NCI-H2196 treated with DMSO at 0.1 percent for 48 hours (cell line): ENCODE measurements at regions not wholly inside any gene's neighbourhood (a gene's known extent, or its start where the extent isn't known, plus 50 kb on each side); places are given as distances from the start of the nearest gene placed in this dataset.
A peak's percentile ranks its signal among the peaks of the same experiment; 100 is the strongest.

Experiments used
- DNase-seq: peaks from one replicate; lab custom pipeline; 2025; ENCODE audit not compliant: unreplicated experiment; lab: John Stamatoyannopoulos, UW

DNA sequence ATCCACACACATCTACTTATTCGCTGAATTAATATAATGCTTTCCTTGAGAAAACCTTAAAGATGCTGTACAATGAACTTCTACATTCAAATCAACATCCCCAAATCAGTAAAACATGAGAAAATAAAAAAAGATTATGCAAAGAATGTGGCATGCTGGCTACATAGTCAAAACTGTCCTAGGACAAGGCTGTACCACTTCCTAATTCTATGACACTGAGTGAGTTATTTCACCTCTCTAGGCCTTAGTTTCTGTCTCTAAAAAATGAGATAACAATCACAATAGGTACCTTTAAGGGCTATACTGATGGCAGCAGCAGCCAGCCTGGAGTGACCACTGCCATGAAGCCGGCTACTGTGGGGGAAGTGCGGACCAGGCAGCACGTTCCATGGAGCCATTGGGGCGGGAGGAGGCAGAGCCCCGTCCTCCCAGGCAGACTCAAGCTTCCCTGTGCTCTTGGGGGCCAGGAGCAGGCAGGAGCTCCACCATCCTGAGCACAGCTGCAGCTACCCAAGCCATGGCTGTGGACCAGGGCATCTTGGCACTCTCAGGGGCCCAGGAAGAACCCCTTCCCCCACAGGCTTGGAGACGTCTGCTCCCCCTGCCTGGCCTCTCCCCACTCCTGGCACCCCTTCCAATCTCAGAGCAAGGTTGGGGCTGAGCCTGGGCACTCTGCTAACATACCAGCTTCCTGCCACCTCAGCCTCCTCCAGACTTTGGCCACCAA lies 110.2 kb downstream of the ELAPOR2 start:
- no peak for DNase-seq

DNA sequence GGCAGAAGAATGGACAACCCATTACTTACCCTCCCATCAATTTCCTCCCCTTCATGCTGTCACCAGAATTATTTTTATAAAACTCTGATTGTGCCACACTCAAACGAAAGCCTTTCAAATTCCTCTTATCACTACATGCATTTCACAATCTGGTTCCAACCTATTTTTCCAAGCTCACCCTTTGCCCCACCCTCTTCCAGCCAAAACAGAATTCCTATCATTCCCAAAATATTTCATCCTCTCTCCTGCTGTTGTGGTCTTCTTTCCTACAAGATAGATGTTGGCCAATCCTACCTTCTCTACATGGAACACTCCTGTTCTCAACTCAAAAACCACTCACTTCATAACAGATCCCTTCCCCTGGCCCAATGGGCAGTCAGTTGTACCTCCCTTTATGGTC lies 111.5 kb downstream of the ELAPOR2 start:
- no peak for DNase-seq

DNA sequence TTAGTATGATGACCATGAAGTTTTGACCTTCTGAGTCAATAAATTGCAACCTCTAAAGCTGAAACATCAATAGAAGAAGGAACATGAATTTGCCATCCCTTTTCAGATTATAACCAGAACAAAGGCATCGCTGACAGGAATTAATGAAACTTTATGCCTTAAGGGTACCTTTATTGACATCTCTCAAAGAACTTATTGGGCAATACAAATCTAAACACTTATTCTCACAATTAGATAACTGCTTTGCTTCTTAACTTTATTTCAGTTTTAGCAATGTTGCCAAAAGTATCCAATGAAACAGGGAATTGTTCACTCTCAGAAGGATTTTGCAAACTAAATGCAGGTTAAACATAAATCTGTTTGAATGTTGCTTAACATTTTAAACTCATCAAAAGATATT lies 116.0 kb downstream of the ELAPOR2 start:
- no peak for DNase-seq

DNA sequence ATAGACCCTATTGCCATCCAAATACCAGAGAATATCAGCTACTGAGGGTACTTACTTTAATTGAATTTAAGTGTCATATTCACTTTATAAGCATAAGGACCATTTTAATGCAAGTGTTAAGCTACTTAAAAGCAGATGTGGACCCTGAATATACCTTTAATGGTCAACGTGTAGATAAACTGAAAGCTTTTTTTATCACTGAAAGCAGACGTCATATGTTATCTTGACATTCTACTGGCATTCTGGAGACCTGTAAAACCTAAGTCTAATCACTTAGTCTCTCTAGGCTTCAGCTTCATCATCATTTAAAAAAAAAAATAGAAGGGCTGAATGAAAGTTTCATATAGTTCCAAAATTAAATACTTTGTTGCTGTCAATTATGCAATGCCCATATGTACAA lies 116.5 kb downstream of the ELAPOR2 start:
- no peak for DNase-seq

DNA sequence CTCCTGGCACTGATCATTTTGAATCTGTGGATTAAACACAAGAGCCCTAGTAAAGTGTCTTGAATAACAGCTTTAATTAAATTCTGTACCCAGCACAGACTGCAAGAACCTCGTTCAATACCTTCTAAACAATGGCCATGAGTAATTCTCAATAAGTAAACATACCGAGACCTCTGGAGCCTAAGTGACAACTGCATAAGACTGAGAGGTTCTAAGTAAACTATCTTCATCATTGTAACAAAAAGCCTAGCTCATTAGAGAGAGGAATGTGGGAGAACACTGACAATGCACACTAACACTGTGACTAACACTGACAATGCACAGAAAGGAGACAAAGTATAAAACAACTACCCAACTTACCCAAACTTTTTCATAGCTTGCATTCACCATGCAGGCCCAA lies 117.4 kb downstream of the ELAPOR2 start:
- no peak for DNase-seq

DNA sequence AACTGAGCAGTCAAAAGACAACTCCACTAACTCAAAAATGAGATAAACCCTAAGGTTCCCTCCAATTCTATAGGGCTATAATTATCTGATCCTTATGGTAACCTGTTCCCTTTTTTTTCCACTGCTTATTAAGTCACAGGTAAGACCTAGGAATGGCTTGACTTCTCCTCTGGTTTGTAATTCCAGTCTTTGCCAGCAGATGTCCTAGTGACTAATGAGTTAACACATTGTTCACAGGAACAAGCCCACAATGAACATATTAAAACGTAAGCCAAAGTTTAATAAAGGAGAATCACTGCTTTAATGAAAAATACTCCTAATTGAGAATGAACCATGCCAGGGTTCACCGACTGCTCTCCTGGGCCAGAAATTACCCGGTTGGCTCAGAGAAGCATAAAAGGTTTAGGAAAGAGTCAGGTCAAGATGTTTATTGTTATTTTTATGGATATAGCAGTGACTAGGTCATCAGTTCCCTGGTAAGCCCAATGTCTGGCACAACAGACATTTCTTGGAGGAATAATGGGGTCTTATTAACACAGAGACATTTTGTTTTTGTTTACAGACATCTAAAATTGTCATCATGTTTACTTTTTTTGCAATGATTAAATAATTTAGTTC lies 120.1 kb downstream of the ELAPOR2 start:
- DNase-seq, result peak; percentile 25

DNA sequence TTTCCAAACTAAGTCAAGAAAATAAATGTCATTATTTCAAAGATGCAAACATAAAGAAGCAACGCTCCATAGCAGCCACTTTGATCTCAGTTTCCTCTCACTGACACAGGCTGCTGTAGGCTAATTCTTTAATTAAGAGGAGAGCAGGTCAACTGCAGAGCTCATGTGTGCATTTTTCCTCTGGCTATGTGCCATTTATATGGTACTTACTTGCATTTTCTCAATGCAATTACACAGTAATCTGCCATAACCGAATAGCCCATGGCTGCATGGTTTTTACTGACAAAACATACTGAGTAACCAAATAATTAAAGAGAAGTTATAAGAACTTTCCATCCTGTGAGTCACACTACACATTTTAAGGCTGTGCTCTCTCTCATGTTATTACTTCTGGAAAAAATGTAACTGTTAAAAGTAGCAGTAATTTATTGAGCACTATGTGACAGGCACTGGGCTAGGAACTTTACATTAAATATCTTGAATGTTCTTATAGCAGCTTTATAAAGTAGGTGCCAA lies 122.0 kb downstream of the ELAPOR2 start:
- no peak for DNase-seq

DNA sequence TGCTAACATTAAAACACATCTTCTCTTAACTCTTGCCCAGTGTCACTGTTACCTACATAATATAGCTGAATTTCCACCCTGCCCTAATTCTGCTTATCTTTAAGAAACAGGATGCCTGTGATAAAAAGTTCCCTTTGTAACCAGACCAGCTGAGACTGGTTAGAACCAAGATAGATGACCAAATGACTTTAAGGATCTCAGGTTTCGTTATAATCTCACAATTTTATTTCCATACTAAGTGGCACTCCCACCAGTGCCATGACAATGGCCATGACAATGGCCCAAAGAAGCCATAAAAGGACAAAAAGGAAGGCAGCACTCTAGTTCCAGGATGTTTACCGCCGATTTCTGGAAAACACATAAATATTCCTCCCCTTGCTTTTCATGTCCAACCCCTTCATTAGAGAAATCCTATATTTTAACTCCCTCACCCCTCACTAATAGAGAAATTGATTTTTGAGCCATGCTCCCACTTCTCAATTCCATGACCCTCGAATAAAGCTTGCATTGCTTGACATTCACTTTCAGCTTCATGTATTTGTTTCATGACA lies 126.1 kb downstream of the ELAPOR2 start:
- DNase-seq, result no peak

DNA sequence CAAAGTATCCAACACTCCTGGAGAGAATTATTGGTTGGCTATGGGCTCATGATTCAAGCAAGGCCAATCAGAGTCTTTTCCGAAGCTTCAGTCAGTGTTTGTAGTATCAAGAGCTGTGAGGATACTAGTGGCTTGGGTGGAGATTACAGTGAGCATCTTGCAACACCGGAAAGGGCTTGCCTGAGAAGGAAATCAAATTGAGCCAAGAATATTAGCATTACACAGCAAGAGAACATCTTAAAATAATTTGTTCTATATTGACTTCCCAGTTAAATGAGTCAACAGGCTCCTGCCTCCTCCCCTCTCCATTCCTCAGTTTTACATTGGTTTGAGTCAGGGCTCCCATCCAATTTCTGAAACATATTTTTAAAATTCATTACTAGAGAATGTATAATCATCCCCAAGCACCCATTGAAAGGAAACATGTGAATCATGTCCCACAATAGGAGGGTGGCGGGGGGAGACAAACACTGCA lies 127.4 kb downstream of the ELAPOR2 start:
- DNase-seq, result no peak

DNA sequence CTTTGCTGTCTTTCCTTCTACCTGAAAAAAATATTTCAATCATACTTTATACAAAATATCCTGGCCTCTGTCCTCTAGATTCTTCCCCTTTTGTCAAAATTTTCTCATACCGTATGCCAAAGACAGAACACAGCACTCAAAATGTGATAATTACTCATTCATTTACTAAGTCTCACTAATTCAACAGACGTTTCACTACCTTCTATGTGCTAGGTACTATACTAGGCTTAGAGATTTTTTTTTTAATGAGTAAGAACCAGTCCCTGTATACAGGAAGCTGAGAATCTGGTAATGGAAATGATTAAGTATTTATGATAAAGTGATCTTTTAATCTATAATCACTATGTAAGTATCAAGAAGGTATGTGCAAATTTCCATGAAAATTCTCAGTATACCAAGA lies 128.0 kb downstream of the ELAPOR2 start:
- DNase-seq, result no peak

DNA sequence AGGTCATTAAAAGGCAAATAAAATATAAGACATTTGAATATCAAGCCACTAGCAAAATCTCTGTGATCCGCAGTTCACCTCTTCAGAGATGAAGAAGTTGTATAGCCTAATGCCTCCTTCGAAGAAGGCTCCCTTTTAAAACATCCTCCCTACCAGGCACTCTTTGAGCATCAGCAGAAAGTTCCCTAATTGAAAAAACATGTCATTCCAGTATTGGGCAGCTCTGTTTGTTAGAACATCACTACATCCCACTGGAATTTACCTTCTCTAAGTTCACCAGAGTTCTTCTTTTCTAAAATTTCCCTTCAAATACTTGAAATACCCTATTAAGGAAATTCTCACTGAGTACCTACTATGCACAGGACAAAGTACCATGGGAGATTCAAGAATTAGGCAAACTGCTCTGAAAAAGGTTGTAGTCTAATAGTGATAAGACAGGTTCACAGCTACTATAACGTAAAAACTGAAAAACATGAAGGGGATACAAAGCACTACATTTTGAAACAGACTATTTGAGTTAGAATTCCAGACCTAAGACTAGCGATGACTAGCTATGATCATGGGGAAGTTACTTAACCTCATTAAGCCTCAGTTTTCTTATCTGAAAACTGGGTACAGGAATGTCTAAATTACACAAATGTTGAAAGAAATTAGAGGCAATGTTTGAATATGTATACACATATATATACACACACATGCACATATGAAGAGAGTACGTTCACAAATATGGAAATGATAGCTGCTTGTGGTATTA lies 128.7 kb downstream of the ELAPOR2 start:
- DNase-seq, result no peak

DNA sequence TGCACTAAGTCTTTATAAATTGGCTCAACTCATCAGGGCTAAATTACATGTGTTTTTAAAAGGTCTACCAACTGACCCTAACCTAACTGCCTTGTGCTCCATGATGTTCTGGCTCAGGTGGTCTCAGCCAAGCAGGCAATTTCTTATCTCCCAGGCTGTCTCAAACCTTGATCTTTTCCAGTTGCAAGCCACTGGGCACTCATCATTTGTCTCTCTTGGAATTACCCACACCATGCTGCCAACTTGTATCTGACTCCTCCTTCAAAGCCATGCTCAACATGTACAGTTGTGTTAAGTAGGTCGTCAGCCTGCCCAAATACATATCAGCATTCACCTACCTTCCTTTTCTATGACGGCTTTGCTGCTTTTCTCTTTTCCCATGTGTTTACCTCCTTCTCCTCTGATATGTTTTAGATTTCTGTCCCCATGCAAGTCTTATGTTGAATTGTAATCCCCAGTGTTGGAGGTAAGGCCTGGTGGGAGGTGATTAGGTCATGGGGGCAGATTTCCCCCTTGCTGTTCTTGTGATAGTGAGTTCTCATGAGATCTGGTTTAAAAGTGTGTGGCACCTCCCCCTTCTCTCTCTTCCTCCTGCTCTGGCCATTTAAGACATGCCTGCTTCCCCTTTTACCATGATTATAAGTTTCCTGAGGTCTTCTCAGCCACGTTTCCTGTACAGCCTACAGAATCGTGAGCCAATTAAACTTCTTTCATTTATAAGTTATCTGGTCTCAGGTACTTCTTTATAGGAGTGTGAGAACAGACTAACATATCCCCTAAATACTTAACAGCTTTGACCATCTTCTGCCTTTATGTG lies 130.0 kb downstream of the ELAPOR2 start:
- DNase-seq, result no peak

DNA sequence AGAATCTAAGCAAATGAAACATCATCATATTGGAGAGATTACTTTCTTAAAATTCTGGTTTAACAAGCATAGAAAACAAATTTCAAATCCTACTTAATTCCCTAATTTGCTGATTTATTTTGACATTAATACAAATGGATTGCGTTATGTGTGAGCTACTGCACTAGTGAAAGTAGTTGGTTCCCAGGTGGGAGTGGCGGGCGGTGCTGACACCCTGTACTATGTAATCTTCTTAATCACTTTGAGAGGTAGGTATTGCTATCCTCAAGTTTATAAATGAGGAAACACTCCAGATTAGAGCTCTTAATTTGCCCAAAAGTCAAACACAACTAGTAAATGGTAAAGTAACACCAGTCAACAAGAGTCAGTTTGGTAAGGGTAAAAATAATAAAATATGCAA lies 131.1 kb downstream of the ELAPOR2 start:
- DNase-seq, result no peak

DNA sequence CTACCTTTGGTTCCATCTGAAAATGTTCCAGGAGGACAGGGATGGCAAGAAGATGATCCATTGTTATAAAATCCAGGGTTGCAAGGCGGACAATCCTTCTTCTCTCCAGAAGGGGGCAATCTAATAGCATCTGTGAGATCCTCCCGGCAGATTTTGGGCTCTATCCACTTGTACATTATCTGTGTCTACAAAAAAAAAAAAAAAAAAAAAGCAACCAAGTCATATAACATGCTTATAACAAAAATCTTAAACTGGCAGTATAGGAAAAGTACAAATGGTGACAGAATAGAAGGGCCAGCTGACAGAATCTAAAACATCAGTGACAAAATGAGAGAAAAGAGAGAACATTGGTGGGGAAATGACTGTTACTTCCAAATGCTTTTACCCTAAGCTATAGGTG lies 132.7 kb downstream of the ELAPOR2 start:
- peak; percentile 32 for DNase-seq

DNA sequence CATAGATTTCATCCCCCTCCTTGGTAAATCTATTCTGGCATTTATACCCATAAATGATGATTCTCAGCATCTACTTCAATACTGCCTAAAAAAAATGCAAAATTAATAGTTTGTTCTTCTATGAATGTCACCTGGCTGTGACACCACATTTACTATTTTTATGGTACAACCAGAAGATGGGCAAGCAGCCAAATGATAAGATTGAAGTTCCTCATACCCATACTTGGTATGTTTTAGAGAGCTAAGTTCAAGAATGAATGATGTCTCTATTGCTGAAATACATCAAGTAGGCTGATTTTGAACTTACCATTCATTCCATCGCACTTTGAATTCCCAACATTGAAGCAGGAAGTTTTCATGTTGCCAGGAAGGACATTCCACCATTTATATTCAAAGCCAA lies 134.2 kb downstream of the ELAPOR2 start:
- no peak for DNase-seq

DNA sequence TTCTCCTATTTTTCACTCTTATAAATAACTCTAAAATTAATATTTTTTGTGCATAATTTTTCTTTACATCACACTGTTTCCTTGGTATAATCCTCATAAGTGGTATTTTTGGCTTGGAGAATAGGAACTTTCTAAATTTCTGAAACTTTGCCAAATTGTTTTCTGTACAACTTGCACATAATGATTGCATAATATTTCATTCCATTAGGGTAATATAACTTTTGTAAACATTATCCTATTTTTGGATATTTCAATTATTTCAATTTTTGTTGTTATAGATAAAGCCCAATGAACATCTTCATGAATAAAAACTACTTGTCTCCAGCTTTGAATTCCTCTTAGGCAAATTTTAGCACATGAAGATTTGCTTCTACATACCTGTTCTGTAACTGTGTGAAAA lies 135.9 kb downstream of the ELAPOR2 start:
- no peak for DNase-seq

DNA sequence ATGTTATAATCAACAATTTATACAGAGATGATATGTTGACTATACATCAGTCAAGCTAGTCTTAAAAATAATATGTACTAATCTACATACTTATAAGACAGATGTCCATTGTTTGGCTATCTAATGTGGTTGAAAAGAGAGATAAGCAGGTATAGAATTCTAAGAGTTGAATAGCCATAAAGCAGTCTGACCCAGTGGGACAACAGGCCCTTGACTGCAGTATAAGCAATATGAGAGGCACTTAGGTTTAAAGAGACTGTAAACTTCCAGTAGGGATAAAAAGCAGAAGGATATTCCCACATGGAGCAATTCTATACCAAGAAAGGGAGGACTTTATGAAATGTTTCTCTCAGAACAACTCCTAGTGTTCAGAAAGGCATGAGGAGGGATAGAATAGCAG lies 139.3 kb downstream of the ELAPOR2 start:
- DNase-seq, result no peak

DNA sequence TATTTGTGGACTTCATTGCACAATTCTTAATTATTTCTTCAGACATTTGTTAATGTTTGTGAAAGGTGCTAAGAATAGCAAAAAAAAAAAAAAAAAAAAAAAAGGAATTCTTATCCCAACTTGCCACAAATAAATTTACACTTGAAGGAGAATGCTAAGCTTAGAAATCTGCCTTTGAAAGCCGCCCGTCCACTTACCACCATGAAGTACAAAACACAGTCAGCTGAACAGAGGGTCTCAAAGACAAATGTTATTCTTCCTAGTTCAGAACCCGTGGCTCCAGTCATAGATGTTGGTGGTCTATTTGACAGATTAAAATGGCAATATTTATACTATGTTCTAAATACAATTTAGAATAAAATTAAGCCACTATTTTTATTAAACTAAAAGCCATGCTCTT lies 141.2 kb downstream of the ELAPOR2 start:
- DNase-seq, result no peak

DNA sequence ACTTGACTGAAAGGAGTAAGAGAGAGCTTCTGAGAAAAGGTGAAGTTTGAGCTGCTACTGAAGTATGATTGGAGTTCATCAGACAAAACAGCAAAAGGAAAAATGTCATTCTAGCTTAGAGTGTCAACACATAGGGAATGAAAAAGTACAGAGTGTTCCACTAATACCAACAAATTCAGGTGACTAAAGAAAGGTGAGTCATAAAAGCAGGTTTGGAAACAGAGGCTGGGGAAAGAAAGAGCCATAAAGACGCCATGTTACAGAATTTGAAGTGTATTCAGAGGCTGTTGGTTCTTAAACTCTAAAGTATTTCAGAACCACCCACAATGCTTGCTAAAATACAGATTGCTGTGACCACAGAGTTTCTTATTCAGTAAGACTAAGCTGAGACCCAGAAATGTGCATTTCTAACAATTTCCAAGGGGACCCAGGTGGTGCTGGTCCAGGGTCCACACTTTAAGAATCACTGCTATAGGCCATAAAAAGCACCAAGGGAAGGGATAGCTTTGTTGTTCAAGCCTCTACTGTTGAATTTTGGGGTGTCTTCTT lies 143.1 kb downstream of the ELAPOR2 start:
- DNase-seq, result no peak

DNA sequence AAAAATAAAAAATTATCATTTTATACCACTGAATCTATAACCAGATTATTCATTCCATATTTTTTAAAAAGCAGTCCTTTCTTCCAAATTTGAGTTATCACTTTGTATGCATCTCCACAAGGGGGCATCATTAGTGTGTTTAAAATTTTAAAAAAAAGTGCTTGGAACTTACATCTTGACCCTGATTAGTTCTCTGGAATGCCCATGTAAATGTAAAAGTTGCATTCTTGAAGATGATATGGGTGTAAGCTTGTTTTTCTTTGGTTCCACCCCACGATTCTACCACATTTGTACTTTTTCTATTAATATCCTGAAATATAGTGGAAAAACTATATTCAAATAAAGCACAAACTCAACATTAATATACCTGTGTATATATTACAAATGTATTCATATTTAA lies 144.9 kb downstream of the ELAPOR2 start:
- DNase-seq, result no peak
